SKM-1 (cell line): ENCODE measurements at regions not wholly inside any gene's neighbourhood (a gene's known extent, or its start where the extent isn't known, plus 50 kb on each side); places are given as distances from the start of the nearest gene placed in this dataset.

Source experiments
- DNase-seq: peaks from one replicate; lab custom pipeline; 2025; ENCODE audit not compliant: unreplicated experiment; lab: John Stamatoyannopoulos, UW

- no peak for DNase-seq
Measured at GRCh38 chr12:39240587-39240986, 202.3 kb downstream of the KIF21A start.

- no peak for DNase-seq
Measured at GRCh38 chr12:39239490-39240486, 203.1 kb downstream of the KIF21A start.

DNA sequence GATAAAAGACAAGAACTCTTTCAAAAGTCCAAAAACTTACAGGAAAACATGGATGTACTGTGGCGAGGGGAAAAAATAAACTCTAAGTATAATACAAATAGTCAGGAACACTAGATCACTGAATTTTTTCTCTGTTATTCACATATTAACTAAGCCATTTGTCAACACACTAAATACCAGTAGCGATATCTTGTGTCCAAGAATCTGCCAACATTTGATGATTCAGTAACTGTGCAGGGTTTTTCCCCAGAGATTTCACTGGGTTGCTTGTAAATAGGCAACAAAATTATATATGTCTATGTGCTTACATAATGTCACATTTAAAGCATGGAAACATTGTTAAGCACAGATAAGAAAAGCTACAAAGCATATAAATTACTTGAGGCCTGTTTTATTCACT, 205.9 kb downstream of the KIF21A start:
- no peak for DNase-seq

GRCh38 chr12:39235990-39236767, 206.7 kb downstream of the KIF21A start:
- DNase-seq = no peak

DNA sequence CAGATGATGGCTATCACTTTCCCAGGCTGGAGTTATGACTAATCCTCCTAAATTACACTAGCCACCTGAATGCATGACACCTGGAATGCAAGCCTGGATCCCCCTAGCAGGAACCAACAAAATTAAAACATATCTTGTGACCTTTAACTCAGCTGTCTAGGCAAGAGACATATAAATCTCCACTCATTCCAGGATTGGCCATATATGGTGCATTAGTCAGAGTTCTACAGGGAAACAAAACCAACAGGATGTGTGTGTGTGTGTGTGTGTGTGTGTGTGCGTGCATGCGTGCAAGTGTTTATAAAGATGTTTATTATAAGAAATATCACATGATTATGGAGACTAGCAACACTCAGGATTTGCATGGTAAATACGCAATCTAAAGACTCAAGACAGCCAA, 212.8 kb downstream of the KIF21A start:
- DNase-seq = no peak

DNA sequence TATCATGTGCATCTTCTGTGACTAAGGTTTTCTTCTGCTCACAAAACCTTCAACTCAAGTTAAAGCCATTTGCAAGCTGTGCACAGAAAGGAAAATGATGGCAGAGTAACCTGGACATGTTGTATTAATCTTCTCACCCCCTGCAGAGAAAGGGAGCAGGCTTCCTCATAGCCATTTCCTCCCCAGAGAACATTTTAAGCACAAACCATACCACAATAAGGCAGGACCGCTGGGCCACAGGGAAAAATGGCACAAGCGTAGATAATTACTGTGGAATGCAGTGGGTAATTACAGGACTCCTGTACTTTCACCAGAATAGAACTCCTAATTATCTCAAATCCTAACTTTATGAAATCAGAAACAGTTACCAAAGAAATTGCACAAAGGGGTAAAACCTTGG, 215.7 kb downstream of the KIF21A start:
- DNase-seq = no peak

- no peak for DNase-seq
Measured at GRCh38 chr12:39224971-39225370, 217.9 kb downstream of the KIF21A start.

DNA sequence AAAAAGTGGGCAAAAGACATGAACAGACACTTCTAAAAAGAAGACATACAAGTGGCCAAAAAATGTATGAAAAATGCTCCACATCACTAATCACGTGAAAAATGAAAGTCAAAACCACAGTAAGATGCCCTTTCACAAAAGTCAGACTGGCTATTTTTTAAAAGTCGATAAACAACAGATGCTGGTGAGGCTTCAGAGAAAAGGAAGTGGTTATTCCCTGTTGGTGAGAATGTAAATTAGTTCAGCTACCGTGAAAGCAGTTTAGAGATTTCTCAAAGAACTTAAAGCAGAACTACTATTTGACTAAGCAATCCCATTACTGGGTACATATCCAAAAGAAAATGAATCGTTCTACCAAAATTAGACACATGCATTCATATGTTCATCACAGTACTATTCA, 237.0 kb downstream of the KIF21A start:
- no peak for DNase-seq

GRCh38 chr12:39199351-39199750, 243.6 kb downstream of the KIF21A start:
- no peak for DNase-seq

DNA sequence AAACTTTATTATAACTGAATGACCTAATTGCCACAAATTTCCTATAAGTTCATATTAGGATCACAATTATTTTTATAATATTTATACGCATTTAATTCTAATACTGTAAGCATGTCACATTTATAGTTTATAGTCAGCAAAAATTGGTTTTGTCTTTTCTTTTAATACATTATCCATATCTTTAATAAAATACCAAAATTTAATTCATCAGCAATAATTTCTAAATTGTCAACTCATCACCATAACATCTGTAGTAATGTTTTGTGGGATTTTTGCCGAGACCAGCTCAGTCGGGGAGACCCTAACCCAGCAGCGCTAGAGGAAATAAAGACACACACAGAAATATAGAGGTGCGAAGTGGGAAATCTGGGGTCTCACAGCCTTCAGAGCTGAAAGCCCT, 254.2 kb downstream of the KIF21A start:
- no peak for DNase-seq

DNA sequence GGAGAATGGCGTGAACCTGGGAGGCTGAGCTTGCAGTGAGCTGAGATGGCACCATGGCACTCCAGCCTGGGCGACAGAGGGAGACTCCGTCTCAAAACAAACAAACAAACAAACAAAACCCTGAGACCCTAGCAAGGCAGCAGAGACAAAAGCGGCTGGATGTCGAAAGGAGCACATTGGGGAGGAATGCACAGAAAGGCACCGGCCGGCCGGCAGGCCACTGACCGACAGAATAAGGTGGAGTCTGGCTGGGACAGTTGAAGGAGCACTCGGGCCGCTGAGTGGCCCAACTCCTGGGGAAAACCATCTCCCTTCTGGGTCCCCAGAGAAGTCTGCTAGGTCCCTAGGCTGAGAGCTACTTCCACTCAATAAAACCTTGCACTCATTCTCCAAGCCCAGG, 256.2 kb downstream of the KIF21A start:
- DNase-seq = no peak

DNA sequence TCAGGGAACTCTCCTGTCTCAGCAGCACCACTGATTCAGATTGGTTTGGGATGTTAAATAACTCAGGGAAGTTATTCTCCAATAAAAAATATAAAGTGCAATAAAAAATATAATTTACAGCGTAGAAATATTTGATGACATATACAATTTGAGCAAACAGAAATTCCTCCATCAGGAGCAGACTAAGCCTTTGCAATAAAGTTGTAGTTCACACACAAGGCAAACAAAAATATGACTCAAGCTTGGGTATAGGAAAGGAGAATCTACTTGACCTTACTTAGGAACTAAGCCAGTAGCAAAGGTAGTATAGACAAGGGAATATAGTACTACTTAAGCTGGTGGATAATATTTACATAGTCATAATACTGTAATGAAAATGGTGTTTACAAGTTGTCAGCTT, 264.1 kb downstream of the KIF21A start:
- DNase-seq = no peak

GRCh38 chr12:39176356-39176755, 266.6 kb downstream of the KIF21A start:
- no peak for DNase-seq

- no peak for DNase-seq
Measured at GRCh38 chr12:39173726-39174125, 268.3 kb upstream of the CPNE8 start.

GRCh38 chr12:39165338-39165737, 259.9 kb upstream of the CPNE8 start:
- no peak for DNase-seq

DNA sequence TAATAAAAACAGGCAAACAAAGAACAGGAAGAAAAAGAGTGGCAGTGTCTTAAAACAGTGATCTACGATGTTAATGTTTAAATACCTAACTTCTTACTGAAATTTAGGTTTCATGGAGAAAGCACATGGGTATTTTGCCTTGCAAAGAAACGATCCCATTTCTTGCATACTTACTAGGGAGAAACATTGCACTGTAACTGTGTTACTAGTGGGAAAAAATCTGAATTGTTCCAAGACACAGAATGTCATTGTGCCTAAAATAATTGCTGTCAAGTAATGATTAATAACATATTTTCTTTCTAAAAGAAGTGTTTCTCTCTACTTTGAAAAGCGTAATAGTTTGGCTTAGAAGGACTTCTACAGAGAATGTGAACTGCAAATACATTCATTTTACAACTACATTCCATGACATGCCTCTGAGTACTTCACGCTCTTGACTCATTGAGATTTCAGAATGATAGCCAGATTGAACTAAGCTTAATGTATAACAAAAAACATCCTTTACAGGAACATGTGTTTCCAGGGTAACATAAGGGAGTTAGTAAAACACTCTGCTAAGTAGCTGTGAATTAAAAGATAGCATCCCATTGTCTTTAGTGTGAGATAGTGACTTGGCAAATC, 256.2 kb upstream of the CPNE8 start:
- no peak for DNase-seq

GRCh38 chr12:39157696-39158342, 252.4 kb upstream of the CPNE8 start:
- no peak for DNase-seq

DNA sequence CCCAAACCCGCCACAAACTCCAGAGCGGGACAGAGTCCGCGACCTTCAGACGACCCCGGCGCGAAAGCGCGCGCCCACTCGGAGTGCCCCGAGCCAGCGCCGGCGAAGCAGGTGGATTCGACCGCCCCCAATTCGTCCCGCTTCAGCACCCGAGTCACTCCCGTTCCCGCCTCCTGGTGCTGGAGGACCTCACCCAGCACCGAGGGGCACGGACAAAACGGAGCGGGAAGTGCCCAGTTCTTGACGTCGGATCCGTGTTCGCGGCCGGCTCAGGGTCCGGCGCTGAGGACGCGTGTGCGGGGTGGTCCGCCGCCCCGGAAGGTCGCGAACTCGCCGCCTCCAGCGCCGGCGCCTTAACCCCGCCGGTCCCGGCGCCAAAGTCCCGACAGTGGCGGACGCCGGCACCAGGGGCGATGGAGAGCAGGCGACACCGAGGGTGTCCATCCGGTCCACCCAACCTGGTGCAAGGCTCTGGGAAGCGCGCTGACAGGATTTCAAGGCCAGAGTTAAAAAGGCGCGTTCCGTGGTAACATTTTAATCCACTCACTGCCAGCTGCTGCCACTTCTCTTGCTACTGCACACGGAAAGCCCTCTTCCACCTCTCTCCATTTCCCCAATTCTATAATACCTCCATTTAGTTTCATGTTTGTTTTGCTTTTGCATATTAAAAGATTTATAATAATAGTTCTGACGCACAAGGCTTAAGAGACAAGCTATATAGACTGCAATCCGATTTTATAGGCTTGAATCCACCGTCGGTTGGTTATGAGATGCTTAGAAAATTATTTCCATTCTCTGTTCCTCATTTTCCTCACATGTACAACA, 240.0 kb upstream of the CPNE8 start:
- DNase-seq = peak; percentile 1

GRCh38 chr12:39144613-39145061, 239.2 kb upstream of the CPNE8 start:
- DNase-seq = no peak

DNA sequence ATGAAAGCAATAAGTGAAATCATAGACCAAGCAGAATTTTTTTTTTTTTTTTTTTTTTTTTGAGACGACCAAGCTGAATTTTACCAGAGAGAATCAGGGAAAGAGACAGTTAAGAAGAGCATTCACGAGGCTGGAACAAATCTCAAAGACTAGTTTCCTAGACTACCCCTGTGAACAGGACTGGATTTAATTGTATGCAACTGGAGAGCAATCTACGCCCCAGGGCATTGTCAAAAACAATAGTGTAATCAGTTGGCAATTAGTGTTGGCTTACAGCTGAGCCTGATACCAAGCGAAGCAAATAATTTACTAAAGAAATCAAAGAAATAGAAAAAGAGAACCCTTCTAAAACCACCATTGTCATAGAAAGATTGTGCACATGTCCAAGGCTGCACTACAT, 232.9 kb upstream of the CPNE8 start:
- no peak for DNase-seq
